ENCODE measurements at regions not wholly inside any gene's neighbourhood (a gene's known extent, or its start where the extent isn't known, plus 50 kb on each side); places are given as distances from the start of the nearest gene placed in this dataset.

DNA sequence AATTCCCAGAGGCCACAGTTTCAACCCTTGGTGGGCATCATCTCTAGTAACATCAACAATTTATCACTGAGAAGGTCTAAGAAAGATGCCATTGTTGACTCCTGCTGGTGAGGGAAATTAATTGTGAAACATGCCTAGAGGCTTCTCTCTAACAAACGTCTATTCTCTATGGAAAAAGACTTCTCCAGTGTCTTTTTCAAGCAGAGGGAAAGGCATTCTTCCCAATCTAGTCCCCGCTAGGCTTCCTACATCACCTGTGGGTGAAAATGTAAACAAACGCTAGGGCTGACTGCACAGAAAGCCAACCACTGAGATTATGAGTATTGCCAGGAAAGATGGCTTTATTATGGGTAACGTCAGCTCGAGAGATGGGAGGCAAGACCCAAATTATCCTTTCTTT lies 677.4 kb downstream of the NCAM2 start:
- intact Hi-C loops (cut with micrococcal nuclease) = no loop called here
- Mint-ChIP-seq H3K36me3 (no peaks in the 10 kb centered on the region), H3K9me3 (peaks cover 2 to 15% (median 9%) of the 10 kb centered on the region in 7 donors), H3K4me1 (no peaks in the 10 kb centered on the region), H3K4me3 (no peak overlapping the region), H3K27me3 (ENCODE audit: low read depth in 3 of 3) (no peaks in the 10 kb centered on the region), H3K27ac (no peak overlapping the region)
- no peaks in the 10 kb centered on the region for H3K36me3 ChIP-seq (replicated peaks in 1 of 2; ENCODE audit: control insufficient read depth in 1 of 2, insufficient read depth in 2 of 2, low read length in 2 of 2)
- no peak overlapping the region for H3K9ac ChIP-seq (ENCODE audit: insufficient read depth, low read length, poor library complexity, severe bottlenecking)
- H3K9me3 ChIP-seq (replicated peaks in 1 of 2; ENCODE audit: control insufficient read depth in 1 of 2, insufficient read depth in 1 of 2, low read length in 2 of 2) = peaks cover 4 to 7% of the 10 kb centered on the region in 2 donors
- H3K4me2 ChIP-seq (replicated peaks; ENCODE audit: extremely low read depth, low read length, poor library complexity, severe bottlenecking) = no peak overlapping the region
- no peak for DNase-seq
- no peaks in the 10 kb centered on the region for H3K79me2 ChIP-seq (ENCODE audit: insufficient read depth, low read length)
- no peak overlapping the region for H2AFZ ChIP-seq (ENCODE audit: insufficient read depth, low read depth, low read length, poor library complexity, severe bottlenecking)
- H4K20me1 ChIP-seq (ENCODE audit: insufficient read depth, low read length) = no peaks in the 10 kb centered on the region
- H3K27ac ChIP-seq (ENCODE audit: low read depth in 1 of 2, low read length in 2 of 2) = no peak overlapping the region
- H3K4me1 ChIP-seq (ENCODE audit: control insufficient read depth in 1 of 2, insufficient read depth in 2 of 2, low read length in 2 of 2) = no peaks in the 10 kb centered on the region
- 90% methylated on average over 2 of the region's 5 CpGs for WGBS (ENCODE audit: insufficient coverage)
- TF ChIP-seq, protein P1, sequence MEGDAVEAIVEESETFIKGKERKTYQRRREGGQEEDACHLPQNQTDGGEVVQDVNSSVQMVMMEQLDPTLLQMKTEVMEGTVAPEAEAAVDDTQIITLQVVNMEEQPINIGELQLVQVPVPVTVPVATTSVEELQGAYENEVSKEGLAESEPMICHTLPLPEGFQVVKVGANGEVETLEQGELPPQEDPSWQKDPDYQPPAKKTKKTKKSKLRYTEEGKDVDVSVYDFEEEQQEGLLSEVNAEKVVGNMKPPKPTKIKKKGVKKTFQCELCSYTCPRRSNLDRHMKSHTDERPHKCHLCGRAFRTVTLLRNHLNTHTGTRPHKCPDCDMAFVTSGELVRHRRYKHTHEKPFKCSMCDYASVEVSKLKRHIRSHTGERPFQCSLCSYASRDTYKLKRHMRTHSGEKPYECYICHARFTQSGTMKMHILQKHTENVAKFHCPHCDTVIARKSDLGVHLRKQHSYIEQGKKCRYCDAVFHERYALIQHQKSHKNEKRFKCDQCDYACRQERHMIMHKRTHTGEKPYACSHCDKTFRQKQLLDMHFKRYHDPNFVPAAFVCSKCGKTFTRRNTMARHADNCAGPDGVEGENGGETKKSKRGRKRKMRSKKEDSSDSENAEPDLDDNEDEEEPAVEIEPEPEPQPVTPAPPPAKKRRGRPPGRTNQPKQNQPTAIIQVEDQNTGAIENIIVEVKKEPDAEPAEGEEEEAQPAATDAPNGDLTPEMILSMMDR (IDR thresholded peaks at IDR 0.05) = no peak
- H3K4me3 ChIP-seq (replicated peaks in 1 of 3; ENCODE audit: low read depth in 2 of 3, low read length in 3 of 3) = no peak overlapping the region
- H3K27me3 ChIP-seq (ENCODE audit: control insufficient read depth in 2 of 2, insufficient read depth in 2 of 2, low read length in 2 of 2) = no peaks in the 10 kb centered on the region

DNA sequence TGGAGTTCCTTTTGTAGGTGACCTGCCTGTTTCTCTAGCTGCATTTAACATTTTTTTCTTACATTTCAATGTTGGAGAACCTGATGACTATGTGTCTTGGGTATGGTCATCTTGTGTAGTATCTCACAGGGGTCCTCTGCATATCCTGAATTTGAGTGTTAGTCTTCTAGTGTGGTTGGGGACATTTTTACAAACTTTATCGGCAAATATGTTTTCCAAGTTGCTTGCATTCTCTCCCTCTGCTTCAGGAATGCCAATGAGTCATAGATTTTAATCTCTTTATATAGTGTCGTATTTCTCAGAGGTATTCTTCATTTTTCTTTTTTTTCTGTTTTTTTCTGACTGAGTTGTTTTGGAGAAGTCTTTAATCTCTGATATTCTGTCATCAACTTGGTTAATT lies 684.0 kb downstream of the NCAM2 start:
- Histone ChIP-seq H3K9ac (ENCODE audit: insufficient read depth, low read length, poor library complexity, severe bottlenecking) (no peak overlapping the region), H3K4me3 (replicated peaks in 1 of 3; ENCODE audit: low read depth in 2 of 3, low read length in 3 of 3) (no peak overlapping the region), H4K20me1 (ENCODE audit: insufficient read depth, low read length) (no peaks in the 10 kb centered on the region), H3K4me1 (ENCODE audit: control insufficient read depth in 1 of 2, insufficient read depth in 2 of 2, low read length in 2 of 2) (no peaks in the 10 kb centered on the region), H3K36me3 (replicated peaks in 1 of 2; ENCODE audit: control insufficient read depth in 1 of 2, insufficient read depth in 2 of 2, low read length in 2 of 2) (no peaks in the 10 kb centered on the region), H3K4me2 (replicated peaks; ENCODE audit: extremely low read depth, low read length, poor library complexity, severe bottlenecking) (no peak overlapping the region), H2AFZ (ENCODE audit: insufficient read depth, low read depth, low read length, poor library complexity, severe bottlenecking) (no peak overlapping the region), H3K27me3 (ENCODE audit: control insufficient read depth in 2 of 2, insufficient read depth in 2 of 2, low read length in 2 of 2) (no peaks in the 10 kb centered on the region), H3K9me3 (replicated peaks in 1 of 2; ENCODE audit: control insufficient read depth in 1 of 2, insufficient read depth in 1 of 2, low read length in 2 of 2) (peaks cover 3 to 17% of the 10 kb centered on the region in 2 donors), H3K27ac (ENCODE audit: low read depth in 1 of 2, low read length in 2 of 2) (no peak overlapping the region), H3K79me2 (ENCODE audit: insufficient read depth, low read length) (no peaks in the 10 kb centered on the region)
- no peak overlapping the region for H3K4me3 Mint-ChIP-seq
- intact Hi-C loops (cut with micrococcal nuclease) = no loop called here
- no peaks in the 10 kb centered on the region for H3K27me3 Mint-ChIP-seq (ENCODE audit: low read depth in 3 of 3)
- DNase-seq = no peak
- no peak overlapping the region for H3K27ac Mint-ChIP-seq
- no peaks in the 10 kb centered on the region for H3K4me1 Mint-ChIP-seq
- TF ChIP-seq, protein P1 (IDR thresholded peaks at IDR 0.05) = no peak
- H3K9me3 Mint-ChIP-seq = peaks cover 1 to 13% (median 5%) of the 10 kb centered on the region in 7 donors
- no peaks in the 10 kb centered on the region for H3K36me3 Mint-ChIP-seq
- no CpG with 5 or more reads among the region's 2 CpGs for WGBS (ENCODE audit: insufficient coverage)
